GM12873 (cell line): ENCODE measurements at regions not wholly inside any gene's neighbourhood (a gene's known extent, or its start where the extent isn't known, plus 50 kb on each side); places are given as distances from the start of the nearest gene placed in this dataset.

Experiments
- TF ChIP-seq, protein P1 (sequence below): IDR thresholded peaks from 2 replicates; pipeline ENCODE4 v1.5.1; 2012; ENCODE audit warnings: low read depth, mild to moderate bottlenecking, moderate library complexity, low read length, control low read depth; ENCODE audit not compliant: insufficient read depth; ENCODE audit errors: missing control alignments

DNA sequence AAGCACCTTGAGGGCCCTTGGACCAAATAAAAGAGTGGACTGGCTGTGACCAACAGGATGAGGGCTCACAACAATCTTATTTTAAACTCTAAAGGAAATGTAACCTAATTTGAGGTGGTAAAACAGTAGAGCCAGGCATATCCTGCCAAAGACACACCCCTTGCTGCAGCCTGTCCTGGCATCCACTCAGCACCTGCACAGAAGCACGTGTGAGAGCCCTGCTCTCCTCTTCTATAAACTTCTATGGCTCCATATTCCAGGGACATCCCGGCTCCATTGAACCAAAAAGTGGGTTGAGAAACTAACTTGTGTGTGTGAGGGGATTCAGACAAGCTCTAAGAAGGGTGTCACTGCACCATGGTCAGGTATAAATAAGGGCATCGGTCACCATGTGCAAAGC, 190.9 kb upstream of the CHRNA7 start:
- TF ChIP-seq, protein P1, sequence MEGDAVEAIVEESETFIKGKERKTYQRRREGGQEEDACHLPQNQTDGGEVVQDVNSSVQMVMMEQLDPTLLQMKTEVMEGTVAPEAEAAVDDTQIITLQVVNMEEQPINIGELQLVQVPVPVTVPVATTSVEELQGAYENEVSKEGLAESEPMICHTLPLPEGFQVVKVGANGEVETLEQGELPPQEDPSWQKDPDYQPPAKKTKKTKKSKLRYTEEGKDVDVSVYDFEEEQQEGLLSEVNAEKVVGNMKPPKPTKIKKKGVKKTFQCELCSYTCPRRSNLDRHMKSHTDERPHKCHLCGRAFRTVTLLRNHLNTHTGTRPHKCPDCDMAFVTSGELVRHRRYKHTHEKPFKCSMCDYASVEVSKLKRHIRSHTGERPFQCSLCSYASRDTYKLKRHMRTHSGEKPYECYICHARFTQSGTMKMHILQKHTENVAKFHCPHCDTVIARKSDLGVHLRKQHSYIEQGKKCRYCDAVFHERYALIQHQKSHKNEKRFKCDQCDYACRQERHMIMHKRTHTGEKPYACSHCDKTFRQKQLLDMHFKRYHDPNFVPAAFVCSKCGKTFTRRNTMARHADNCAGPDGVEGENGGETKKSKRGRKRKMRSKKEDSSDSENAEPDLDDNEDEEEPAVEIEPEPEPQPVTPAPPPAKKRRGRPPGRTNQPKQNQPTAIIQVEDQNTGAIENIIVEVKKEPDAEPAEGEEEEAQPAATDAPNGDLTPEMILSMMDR, result no peak

GRCh38 chr15:31840849-31841476, 189.4 kb upstream of the CHRNA7 start:
- TF ChIP-seq, protein P1, result no peak

GRCh38 chr15:31842532-31843195, 187.7 kb upstream of the CHRNA7 start:
- TF ChIP-seq, protein P1, result no peak

- TF ChIP-seq, protein P1, result no peak
Measured at GRCh38 chr15:31843426-31844055, 186.8 kb upstream of the CHRNA7 start.

- TF ChIP-seq, protein P1, result no peak
Measured at GRCh38 chr15:31845791-31846190, 184.5 kb upstream of the CHRNA7 start.

- TF ChIP-seq, protein P1, result no peak
Measured at GRCh38 chr15:31847961-31848360, 182.4 kb upstream of the CHRNA7 start.

DNA sequence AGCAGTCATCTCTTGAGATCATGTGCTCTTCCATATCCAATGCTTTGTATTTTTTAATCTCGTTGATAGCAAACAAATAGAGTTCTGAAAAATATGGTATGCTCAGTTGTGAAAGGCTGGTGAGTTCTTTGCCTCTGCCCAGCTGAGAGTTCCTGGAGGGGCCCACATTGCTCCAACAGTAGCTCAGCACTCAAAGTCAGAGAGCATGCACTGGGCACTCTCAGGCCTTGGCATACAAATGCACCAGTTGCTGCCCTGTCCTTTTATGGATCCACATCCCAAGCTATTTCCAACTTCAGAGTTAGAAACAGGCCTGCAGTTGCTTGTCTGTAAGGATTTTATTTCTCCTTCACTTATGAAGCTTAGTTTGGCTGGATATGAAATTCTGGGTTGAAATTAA, 181.7 kb upstream of the CHRNA7 start:
- TF ChIP-seq, protein P1, result no peak
